ENCODE measurements at regions not wholly inside any gene's neighbourhood (a gene's known extent, or its start where the extent isn't known, plus 50 kb on each side); places are given as distances from the start of the nearest gene placed in this dataset.

DNA sequence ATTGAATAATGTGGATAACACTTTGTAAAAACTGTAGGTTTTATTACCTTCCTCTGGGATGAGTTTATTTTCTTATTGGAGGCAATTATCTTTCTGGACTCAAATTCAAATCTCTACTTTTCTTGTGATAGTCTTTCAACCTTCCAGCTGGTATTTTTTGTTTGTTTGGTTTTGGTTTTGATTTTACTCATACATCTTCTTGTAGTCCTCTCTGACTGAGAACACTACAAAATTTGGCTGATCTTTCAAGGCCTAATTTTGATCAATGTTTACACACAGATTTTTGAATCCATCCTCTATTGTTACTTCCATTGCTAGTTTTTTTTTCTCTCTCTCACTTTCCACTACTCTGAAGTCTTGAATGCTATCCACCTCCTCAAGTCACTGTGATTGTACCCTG, 303.8 kb upstream of the NECTIN3 start:
- no peak for TF ChIP-seq CTCF (conservative IDR thresholded peaks at IDR 0.05)
- no peak for TF ChIP-seq ZFX (IDR thresholded peaks at IDR 0.05)
